ENCODE measurements at regions not wholly inside any gene's neighbourhood (a gene's known extent, or its start where the extent isn't known, plus 50 kb on each side); places are given as distances from the start of the nearest gene placed in this dataset.

- DNase-seq (ENCODE audit: low read depth, low spot score) (no peak), ATAC-seq (no peak)
- no peak overlapping the region for H2AFZ ChIP-seq (ENCODE audit: low read depth, low read length, poor library complexity, severe bottlenecking)
- H3K79me2 ChIP-seq (ENCODE audit: insufficient read depth, low read length) = no peaks in the 10 kb centered on the region
- H3K9me2 ChIP-seq (ENCODE audit: insufficient read depth) = no peaks in the 10 kb centered on the region
- no peaks in the 10 kb centered on the region for H3K27me3 ChIP-seq (ENCODE audit: insufficient read depth, low read length)
- no peak overlapping the region for H3K4me3 ChIP-seq (replicated peaks in 1 of 2; ENCODE audit: low read depth in 1 of 2, low read length in 2 of 2)
- H3K9ac ChIP-seq (ENCODE audit: low read length) = no peak overlapping the region
- H3K9me3 ChIP-seq (ENCODE audit: control insufficient read depth in 1 of 2, insufficient read depth in 1 of 2, low read depth in 1 of 2, low read length in 2 of 2) = peaks cover 0 to 9% of the 10 kb centered on the region in 2 experiments; a peak in 1 of 4 replicates
- intact Hi-C loops (cut with micrococcal nuclease) = no loop called here
- BruUV-seq (replicated peaks) = no TSS peak
- ChIA-PET RAD21 (ENCODE audit: low non-redundant PET in 1 of 2, low total read pairs in 2 of 2, uncharacterized antibody in 2 of 2, unreplicated experiment in 2 of 2) (no interaction called here), POLR2A (no interaction called here), CTCF (no interaction called here)
- no peaks in the 10 kb centered on the region for H4K20me1 ChIP-seq (ENCODE audit: insufficient read depth)
- no peaks in the 10 kb centered on the region for H3K36me3 ChIP-seq (ENCODE audit: control insufficient read depth in 1 of 2, insufficient read depth in 2 of 2, low read length in 2 of 2)
- TF ChIP-seq SP1 (IDR thresholded peaks at IDR 0.05; ENCODE audit: low read depth) (no peak), ATF3 (IDR thresholded peaks at IDR 0.05) (no peak), RAD21 (IDR thresholded peaks at IDR 0.05; ENCODE audit: low read depth) (no peak), TCF7L2 (IDR thresholded peaks at IDR 0.05; ENCODE audit: borderline replicate concordance, extremely low read depth, insufficient read depth, insufficient read length) (no peak), MAX (IDR thresholded peaks at IDR 0.05) (no peak), ELF1 (IDR thresholded peaks at IDR 0.05; ENCODE audit: borderline replicate concordance, low read depth) (no peak), POLR2A (IDR thresholded peaks at IDR 0.05; ENCODE audit: borderline replicate concordance, extremely low read depth, insufficient read depth, insufficient read length) (no peak), EGR1 (IDR thresholded peaks at IDR 0.05; ENCODE audit: low read depth) (no peak), YY1 (IDR thresholded peaks at IDR 0.05; ENCODE audit: extremely low read depth, insufficient replicate concordance, low read depth, low read length) (no peak), CBX3 (IDR thresholded peaks at IDR 0.05; ENCODE audit: low read depth) (no peak)
- TF ChIP-seq, protein P1, sequence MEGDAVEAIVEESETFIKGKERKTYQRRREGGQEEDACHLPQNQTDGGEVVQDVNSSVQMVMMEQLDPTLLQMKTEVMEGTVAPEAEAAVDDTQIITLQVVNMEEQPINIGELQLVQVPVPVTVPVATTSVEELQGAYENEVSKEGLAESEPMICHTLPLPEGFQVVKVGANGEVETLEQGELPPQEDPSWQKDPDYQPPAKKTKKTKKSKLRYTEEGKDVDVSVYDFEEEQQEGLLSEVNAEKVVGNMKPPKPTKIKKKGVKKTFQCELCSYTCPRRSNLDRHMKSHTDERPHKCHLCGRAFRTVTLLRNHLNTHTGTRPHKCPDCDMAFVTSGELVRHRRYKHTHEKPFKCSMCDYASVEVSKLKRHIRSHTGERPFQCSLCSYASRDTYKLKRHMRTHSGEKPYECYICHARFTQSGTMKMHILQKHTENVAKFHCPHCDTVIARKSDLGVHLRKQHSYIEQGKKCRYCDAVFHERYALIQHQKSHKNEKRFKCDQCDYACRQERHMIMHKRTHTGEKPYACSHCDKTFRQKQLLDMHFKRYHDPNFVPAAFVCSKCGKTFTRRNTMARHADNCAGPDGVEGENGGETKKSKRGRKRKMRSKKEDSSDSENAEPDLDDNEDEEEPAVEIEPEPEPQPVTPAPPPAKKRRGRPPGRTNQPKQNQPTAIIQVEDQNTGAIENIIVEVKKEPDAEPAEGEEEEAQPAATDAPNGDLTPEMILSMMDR (IDR thresholded peaks at IDR 0.05 in 2 of 3, conservative IDR thresholded peaks at IDR 0.05 in 1 of 3; ENCODE audit: borderline replicate concordance in 1 of 3, insufficient read depth in 1 of 3, low read depth in 2 of 3, low read length in 2 of 3) = no peak
- no peak overlapping the region for H3K27ac ChIP-seq (ENCODE audit: low read depth, low read length)
- H3K4me1 ChIP-seq (ENCODE audit: control insufficient read depth in 1 of 2, insufficient read depth in 2 of 2, low read length in 2 of 2) = no peaks in the 10 kb centered on the region
- H3K4me2 ChIP-seq (ENCODE audit: low read length) = no peak overlapping the region
Observed at GRCh38 chr6:23478312-23478711, 647.7 kb upstream of the NRSN1 start.
